SIG-M5 (cell line): ENCODE measurements at regions not wholly inside any gene's neighbourhood (a gene's known extent, or its start where the extent isn't known, plus 50 kb on each side); places are given as distances from the start of the nearest gene placed in this dataset.

Experiments
- DNase-seq: peaks from one replicate; lab custom pipeline; 2025; lab: John Stamatoyannopoulos, UW

DNA sequence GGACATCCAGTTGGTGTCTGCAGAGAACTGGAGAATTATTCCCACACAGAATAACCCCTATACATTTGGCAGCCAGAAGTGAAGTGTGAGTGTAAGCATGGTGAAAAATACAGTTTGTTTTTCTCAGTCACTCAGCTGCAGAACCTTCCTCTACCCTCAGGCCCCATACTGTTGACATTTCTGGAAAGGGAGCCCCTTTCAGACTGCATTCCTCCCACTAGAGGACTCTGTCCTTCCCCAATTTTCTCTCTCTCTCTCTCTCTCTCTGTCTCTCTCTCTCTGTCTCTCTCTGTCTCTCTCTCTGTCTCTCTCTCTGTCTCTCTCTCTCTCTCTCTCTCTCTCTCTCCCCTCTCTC lies 86.8 kb upstream of the STEAP1B start:
- no peak for DNase-seq

DNA sequence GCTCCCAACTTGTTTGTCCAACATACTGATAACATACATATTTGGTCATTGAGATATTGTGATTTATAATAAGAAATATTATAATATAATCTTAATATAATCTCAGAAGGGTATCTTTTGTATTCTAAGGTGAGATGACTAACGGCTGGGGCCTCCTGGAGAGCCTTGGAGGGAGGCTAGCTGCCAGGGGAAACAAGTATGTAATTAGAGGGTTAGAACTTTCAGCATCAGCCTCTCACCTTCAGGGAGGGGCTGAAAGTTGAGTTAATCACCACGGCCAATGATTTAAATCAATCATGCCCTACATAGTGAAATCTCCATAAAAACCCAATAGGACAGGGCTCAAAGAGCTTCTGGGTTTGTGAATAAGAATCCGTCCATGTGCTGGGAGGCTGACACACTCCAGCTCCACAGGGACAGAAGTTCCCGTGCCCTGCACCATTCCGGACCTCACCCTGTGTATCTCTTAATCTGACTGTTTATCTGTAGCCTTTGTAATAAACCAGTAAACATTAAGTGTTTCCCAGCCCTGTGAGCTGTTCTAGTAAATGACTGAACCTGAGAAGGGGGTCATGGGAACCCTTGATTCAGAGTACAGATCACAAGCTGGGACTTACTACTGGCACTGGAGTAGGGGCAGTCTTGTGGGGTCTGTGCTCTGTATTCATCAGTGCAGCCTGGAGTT lies 86.3 kb upstream of the STEAP1B start:
- DNase-seq, result no peak

DNA sequence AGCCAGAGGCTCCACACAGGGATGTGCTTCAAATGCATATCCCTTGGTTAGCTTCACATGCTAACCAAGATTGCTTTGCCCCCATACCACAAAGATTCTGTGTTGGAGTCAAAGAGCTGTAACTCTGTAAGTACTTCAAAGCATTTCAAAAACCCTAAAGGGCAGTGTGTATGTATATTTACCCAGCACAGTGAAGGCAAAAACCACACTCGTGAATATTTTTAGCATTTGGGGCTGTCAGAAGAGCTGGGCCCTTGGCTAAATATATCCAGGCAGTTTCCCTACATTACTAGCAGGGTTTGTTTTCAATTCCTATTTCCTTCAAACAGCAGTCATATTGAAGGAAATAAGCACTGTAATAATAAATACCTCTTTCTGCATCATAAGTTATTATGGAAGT lies 84.2 kb upstream of the STEAP1B start:
- DNase-seq, result no peak

DNA sequence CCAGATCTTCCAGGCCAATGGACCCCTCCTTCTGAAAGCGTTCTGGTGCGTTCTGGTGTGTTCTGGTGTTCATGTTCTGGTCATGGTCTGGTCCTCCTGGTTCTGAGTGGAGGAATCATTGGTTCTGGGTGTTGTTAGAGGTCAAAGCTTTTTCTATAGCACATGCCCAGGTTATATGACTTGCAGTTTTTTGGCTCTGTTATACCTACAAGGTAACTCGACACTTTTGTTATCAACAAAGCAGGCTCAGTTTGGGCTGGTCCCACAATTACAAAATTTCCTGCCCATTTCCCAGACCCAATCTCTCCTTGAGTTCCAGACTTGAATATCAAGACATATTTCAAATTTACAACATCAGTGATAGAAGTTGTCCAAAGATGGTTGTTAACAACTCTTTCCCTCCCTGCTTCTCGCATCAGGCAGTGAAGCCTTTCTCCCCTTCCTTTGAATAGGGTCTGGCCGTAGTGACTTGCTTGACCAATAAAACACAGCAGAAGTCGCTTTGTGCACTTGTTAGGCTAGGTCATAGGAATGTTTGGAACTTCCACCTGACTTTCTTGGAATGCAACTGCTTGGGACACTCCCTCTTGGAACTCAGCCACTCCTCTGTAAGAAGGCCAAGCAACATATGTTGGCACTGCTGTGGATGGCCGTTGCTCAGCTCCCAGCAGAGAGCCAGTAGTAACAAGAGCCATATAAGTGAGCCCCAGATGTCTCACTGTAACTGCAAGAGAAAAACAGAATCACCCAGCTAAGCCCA lies 83.1 kb upstream of the STEAP1B start:
- no peak for DNase-seq

DNA sequence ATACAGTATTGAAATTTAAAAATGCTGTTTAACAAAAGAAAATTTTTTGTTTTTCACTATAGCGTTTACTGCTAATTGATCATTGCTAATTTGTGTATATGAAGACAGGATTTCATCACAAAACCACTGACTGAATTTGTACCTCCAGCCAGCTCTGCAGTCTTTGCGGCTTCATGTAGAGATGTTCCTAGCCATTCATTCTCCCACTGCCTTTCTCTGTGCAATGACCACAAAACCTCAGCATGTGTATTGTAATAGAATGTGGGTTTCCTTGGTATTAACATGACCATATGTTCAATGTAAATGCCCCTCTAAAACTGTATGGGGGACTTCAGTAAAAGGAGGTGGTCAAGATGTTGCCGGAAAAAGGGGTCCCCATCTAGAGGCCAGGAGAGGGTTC lies 81.1 kb upstream of the STEAP1B start:
- no peak for DNase-seq

DNA sequence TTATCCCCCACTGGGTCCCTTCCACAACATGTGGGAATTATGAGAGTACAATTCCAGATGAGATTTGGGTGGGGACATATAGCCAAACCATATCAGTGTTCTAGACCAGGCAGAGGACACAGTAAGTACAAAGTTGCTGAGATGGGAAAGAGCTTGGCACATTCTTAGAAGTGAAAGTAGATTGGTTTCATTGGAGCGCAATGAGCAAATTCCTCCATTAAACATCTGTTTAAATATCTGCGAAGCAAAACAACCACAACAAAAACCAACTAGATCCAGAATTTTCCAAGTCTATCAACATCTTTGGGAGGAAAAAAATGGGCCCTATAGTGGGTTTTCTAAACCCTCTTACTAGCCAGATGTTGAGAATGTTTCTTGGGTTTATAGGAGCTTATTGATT lies 80.0 kb upstream of the STEAP1B start:
- no peak for DNase-seq

DNA sequence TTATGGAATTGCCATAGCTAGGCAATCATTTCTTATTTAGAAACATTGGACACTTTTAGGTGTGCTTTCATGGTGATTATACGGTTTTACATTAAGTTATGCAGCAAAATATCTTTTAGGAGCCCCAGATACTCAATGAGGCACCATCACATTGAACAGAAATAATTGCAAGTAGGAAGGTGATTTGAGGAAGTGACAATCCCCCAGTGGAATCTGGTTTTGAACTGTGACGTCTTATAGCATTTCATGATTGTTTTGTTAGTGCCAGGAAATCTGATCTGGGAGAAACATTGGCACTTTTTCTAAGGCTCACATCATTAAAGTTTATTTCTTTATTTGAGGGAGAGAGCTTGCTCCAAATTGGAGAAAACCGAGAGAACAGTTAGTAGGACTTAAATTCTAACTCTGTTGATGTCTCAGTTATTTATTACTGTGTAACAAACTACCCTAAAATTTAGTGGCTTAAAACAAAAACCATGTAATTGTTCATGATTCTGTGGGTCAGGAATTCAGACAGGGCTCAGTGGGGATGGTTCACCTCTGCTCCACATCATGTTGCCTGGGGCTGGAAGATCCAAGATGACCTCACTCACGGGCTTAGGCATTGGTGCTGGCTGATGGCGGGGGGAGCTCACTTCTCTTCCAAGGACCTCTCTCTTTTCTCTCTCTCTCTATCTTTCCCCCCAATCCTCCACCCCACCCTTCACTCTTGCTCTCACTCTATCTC lies 78.2 kb upstream of the STEAP1B start:
- no peak for DNase-seq

DNA sequence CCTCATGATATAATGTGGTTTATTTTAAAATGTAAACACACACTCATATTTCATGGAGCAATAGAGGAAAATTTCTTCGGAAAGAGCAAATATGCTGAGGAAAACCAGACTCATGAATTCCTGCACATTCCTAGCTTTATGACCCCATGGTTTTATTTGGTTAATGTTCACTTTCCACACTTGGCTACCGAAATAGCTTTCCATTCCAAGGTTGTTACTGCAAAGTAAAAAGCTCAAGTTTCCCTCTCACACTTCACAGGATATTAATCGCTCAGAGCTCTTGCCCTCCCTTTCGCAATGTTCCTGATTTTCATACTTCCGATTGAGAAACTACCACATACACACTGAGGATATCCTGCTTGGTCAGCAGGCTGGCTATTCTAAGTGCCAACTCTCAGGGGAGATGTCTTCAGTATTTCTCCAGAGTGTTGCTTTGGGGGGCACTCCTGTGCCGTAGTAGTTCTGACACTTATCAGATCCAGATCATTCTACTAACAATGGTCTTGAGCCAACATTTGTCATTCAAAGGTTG lies 77.5 kb upstream of the STEAP1B start:
- no peak for DNase-seq

DNA sequence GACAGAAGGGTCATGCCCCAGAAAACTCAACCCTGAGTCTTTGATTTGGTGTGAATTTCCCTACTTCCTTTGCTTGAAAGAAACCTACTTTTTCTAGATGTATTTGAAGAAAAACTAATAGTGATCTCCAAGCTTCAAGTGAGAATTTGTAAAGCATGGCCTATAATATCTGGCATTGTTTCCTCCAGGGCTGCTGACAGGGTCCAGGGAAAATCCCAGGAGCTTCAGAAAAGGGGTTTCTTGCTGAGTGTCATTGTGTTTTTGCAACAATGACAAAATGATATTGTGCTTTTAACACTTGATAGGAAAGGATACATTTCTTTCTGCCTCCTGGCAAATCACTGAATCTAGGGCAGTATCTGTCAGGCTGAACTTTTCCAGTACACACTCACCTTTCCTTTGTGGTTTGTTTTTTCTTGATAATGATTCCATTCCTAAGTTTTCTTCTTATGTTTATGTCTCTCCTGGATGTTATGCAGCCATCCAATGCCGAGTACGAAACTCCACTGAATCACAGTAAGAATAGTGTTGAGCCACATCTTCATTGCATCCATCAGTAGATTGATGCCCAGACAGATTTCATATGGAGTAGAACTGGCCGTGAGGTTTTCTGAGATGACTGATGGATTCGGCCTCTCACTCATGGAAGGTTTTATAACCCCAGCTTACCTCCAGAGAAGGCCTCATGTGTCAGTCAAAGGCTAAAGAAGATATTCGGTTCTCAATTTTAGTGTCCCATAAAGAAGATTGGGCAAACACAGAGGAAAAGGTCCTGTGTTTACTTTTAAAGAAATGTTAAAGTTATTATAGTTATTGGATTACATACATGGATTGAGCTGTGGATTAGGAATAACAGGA lies 76.9 kb upstream of the STEAP1B start:
- no peak for DNase-seq

DNA sequence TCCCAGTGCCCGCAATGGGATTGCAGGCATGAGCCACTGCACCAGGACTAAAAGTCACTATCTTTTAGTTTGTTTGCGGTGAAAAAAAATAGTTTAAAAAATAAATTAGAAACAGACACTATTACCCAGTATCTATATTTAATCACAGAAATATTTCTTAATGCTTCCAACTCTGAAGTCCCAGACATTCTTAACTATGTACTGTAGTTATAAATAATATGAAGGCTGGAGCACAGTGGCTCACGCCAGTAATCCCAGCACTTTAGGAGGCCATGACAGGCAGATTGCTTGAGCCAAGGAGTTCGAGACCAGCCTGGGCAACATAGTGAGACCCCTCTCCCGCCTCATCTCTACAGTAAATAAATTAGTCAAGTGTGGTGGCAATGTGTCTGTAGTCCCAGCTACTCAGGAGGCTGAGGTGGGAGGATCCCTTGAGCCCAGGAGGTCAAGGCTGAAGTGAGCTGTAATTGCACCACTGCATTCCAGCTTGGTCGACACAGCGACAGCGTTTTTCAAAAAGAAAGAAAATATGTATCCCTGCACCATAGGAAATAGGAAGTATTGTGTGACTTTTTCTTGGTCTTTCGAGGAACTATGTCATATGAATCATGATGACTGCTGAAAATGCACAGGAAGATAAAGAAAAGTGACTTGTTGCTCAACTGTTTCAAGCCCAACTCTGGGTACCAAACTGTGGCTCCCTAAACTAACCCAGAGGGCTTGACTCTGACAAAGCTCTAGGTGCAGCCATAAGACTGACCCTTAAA lies 74.9 kb upstream of the STEAP1B start:
- no peak for DNase-seq

DNA sequence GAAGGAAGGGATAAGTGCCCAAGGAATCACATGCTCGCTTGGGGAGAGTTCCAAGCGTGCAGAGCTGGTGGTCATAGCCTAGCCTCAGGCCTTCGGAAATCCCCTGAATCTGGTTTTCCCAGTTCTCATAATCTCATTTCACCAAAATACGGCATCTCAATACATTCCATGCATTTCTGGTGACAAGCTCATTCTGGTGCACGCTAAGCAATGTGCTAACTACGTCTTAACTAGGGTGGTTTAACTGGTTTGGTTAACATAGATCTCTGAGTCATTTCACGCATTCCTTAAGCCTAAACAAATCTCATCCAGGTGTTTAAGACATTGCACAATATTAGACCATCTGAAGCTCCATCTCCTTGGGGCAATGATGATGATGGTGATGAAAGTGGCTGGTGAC lies 72.9 kb upstream of the STEAP1B start:
- no peak for DNase-seq

DNA sequence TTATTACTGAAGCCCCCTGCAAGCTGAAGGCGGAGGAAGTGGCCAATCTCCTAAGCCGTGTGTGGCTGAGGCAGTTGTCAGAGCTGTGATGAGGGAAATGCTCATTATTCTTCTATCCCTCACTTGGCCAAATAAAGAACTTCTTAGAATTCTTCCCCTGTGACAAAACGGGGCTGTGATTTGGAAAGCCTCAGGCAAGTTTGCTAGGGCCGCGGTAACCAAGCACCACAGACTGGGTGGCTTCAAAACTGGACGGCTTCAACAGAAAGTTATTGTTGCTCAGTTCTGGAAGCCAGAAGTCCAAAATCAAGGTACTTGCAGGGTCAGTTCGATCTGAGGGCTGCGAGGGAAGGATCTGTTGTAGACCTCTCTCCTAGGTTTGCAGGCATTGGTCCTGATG lies 72.3 kb upstream of the STEAP1B start:
- no peak for DNase-seq

DNA sequence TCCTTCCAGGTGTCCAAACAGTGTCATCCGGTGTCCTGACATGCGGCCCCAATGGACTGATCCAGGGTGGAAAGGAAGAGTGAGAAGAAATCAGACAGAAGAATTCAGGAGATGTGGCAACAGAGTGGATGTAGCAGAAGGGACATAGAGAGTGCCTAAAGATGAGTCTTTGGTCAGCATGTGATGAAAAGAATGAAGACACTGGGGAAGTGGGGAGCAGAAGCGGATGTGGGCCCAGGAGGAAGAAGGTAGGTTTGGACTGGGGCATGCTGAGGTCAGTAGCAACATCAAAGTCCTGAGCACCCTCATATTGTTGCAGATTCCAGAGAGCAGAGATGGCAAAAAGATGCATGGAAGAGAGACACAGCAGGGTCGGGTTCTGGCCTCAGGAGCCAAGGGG lies 71.8 kb upstream of the STEAP1B start:
- no peak for DNase-seq

DNA sequence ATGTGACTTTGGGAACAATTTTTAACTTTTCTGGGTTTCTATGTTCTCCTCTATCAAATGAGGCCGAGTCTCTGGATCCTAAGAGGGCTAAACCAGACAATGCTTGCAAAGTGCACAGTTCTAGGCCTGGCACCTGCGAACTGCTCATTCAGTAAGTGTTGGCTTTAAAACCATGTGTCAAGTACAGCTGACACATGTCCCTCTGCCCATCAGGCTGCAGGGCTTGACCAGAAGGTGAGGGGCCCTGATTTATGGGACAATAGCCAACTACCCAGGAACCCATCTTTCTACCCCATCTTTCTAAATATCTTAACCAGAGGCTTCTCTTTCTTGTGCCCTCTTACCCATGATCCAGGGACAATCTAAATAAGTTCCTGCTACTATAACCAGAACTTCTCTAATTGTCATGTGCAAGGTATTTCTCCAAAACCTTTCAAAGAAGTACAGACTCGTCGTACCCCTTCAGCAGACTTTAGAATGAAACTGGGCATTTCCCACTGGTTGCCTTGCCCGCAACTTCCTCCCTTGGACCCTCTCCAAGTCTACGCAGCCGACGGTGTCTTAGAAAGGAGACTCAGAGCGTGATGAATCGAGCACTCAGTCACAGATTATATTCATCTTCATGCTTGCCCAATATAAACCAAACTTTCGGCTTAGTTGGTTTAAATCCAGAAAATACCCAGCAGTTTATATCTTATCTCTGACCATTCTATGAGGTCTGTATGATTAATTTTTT lies 69.8 kb upstream of the STEAP1B start:
- DNase-seq, result peak; percentile 30

DNA sequence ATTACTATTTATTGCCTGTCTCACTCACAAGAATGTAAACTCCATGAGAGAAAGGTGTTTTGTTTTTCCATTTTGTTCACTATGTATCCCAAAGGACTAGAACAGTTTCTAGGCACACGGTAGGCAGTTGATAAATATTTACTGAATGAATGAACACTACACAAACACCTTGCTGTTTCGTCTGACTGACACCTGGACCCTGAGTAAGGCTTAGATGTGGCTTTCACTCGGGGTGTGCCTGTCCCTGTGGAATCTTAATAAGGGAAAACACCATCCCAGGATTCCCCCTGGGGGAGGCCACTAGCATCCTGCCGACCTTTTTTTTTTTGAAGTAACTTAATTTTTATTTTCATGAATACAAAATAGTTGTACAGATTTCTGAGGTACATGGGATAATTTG lies 66.6 kb upstream of the STEAP1B start:
- DNase-seq, result no peak

DNA sequence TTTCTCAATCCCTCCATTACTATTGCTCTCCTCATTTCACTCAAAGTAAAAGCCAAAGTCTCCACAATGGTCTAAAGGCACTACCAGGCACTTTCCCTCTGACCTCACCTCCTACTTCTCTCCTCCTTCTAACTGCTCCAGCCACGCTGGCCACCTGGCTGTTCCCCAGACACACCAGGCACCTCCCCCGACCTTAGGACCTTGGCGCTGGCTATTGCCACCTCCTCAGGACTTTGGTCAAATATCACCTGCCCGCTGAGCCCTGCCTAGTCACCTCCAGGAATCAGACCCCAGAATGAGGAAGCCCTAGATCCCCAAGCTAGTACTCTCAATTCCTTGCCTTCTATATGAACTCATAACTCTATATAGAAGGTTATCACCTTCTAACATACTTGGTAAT lies 66.2 kb upstream of the STEAP1B start:
- no peak for DNase-seq

DNA sequence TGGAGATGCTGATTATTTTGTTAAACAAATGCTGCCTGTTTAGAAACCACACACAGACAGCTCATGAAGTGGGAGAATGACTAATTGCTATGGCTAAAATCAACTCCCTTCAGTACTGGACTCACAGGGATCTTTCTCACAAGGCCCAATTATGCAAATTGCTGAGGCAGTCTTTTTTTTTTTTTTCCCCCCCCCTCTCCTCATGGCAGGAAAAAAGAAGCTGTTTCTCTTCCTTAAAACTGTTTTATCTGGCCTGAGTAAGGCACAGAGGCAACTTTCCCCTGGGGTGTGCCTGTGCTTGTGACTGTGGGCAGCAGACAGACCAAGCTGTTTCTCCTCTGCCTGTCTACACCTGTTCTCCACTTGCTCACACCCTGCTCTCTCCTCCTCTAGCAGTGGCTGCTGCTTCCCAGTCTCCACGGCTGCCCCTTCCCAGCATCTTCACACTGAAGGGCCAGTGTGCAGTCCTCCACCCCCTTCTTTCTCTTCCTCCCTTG lies 65.4 kb upstream of the STEAP1B start:
- no peak for DNase-seq

DNA sequence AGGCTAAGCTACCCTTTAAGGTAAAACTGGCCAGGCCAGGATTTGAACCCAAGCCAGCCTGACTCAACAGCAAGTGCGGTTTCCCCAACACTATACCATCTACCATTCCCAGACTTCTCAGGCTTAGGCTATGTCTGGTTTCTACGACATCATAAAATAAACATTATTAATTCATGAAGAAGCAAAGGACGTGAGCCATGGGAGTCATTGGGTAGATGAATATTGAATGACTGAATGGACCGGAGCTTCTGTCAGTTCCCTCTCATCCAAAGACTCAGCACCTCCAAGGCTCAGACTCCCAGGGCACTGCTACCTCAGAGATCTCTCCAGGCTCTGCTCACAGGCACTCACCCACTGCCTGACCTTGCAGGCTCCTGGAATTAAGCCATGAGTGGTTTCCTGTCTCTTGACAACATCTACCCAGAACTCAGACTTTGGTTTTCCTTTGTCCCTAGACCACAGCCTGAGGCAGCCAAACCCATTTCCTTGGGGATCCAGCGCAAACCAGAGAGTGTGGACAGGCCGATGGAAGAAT lies 64.6 kb upstream of the STEAP1B start:
- no peak for DNase-seq

DNA sequence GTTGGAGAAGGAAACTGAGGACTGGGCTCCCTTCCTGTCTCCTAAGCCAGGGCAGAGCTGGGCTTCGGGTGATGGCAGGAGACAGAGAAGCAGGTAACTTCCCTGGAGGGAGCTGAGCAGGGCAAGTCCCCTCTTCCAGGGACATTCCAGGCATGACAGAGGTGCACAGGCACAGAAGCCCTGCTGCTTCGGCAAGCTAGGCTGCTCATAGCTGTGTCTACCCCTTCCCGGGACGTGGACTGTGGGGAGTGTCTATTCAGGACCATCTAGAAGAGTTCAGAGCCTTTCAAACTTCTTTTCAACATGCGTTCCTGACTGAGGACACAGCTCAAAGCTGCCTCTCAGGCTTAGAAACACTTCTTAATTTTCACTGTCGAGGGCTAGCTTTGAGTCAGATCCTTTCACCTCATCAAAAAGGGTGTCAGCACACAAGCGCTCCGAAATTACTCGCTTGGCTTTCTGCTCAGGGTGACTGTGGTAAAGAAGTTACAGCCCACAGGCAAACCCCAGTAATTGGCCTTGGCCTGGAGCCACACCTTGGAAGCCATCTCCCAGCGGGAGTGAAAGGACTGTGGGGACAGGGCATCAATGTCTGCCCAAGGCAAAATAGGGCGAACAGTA lies 63.7 kb upstream of the STEAP1B start:
- DNase-seq, result no peak

DNA sequence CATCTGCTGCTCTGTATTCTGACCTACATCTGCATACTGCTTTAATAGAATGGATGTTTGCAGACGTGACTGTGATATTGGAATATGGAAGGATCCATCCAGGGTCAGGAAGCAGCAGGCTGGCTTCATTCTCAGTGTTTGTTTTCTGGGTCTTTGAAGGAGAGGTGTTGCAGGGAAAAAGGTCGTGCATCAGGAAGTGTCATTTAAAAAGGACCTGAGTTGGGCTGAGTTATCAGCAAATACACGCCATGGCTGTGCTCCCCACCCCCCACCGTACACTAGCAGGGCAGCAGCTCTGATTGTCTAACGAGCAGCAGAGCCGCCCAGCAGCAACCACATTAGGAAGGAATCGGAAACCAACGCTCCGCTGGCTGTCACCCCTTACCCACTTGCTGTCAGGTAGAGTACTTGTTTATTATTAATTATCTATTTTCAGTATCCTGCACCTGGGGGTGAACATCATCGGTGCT lies 63.1 kb upstream of the STEAP1B start:
- DNase-seq, result no peak
